ENCODE measurements at regions not wholly inside any gene's neighbourhood (a gene's known extent, or its start where the extent isn't known, plus 50 kb on each side); places are given as distances from the start of the nearest gene placed in this dataset.

- TF ChIP-seq TRAFD1 (CRISPR knock-in tag; IDR thresholded peaks at IDR 0.05; ENCODE audit: borderline replicate concordance) (no peak), ZBTB33 (CRISPR knock-in tag; IDR thresholded peaks at IDR 0.05) (no peak), ISX (CRISPR knock-in tag; conservative IDR thresholded peaks at IDR 0.05) (no peak), ZNF484 (CRISPR knock-in tag; IDR thresholded peaks at IDR 0.05; ENCODE audit: borderline replicate concordance, low read depth) (no peak), ZNF30 (CRISPR knock-in tag; IDR thresholded peaks at IDR 0.05) (no peak), PBX3 (CRISPR knock-in tag; IDR thresholded peaks at IDR 0.05; ENCODE audit: borderline replicate concordance) (no peak), ARID2 (CRISPR knock-in tag; IDR thresholded peaks at IDR 0.05; ENCODE audit: borderline replicate concordance) (no peak), ZNF138 (CRISPR knock-in tag; IDR thresholded peaks at IDR 0.05; ENCODE audit: low read depth) (no peak), SSRP1 (CRISPR knock-in tag; IDR thresholded peaks at IDR 0.05) (no peak)
Observed at GRCh38 chr14:38121320-38122020, 86.2 kb upstream of the SSTR1 start (continued).
